OCI-M1 (cell line): ENCODE measurements at regions not wholly inside any gene's neighbourhood (a gene's known extent, or its start where the extent isn't known, plus 50 kb on each side); places are given as distances from the start of the nearest gene placed in this dataset.

Experiments used
- DNase-seq: peaks from one replicate; lab custom pipeline; 2025; lab: John Stamatoyannopoulos, UW

GRCh38 chr16:86998196-86999001 is 318.8 kb downstream of the C16orf95 start:
- DNase-seq = no peak

DNA sequence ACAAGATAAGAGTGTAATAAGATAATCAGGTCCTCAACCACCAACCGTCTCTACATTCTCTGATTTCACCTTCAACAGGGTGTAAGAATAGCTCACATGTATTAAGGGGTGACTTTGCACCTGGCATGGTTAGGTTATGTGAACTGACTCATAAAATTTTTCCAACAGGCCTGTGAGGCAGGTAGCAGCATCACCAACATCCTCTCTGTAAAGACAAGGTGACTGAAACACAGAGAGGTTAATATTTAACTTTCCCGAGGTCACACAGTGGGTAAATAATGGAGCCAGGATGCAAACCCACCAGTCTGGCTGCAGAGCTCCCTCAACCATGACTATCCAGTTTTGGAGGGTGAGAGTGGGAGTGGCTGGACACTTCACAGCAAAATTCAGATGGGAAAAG is 317.2 kb downstream of the C16orf95 start:
- no peak for DNase-seq

DNA sequence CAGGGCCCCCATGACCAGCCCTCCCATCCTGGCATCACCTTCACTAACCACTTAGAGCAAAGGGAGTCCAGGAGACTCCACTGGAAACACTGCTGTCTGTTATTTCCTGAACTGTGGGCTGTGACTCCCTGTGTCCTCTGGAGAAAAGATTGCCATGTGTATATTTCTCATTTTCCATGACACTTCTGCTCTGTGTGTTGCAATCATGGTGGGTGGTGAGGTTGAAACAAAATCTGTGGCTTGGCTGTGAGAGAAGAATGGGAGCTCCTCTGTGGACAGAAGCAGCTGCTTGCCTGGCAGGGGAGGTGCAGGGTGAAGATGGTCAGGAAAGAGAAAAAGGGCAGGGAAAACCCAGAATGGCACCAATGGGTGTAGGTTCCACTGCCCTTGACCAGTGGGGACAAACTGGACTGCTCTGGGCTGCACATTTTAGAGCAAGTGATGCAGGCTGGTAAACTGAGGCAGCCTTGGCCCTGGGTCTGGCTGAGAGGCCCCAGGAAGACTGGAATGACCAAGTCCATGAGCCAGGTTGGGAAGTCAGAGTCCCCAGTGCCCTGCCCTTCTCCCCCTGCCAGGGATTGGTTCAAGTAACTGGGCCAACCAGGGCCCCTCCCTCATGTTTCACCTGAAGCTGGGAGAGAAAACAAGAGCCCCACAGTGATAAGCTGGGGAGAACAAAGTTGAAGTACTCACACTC is 314.3 kb downstream of the C16orf95 start:
- DNase-seq = no peak

GRCh38 chr16:87003414-87003755 is 313.8 kb downstream of the C16orf95 start:
- DNase-seq = no peak

- DNase-seq = no peak
These were observed 311.2 kb downstream of the C16orf95 start for GRCh38 chr16:87006021-87006420.

GRCh38 chr16:87006789-87007745 is 310.1 kb downstream of the C16orf95 start:
- no peak for DNase-seq

DNA sequence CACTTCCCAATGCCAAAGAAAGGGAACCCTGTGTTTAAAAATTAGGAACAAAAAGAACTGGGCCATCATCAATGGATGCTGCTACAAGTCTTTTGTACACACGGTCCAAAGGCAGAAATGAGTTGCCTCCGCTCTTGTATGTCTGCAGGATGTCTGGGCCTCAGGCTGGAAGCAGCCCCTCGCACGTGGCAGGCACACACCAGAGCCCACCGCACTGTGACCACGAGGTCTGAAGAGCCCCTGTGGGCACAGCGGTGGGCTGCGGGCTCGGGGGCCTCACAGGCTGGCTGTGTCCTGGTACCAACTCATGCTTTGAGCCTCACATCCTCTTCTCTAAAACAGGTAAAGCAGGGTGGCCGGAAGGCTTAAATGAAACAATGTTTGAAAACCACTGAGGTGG is 309.3 kb downstream of the C16orf95 start:
- DNase-seq = no peak

- DNase-seq = no peak
These were observed 308.5 kb downstream of the C16orf95 start for GRCh38 chr16:87008664-87009063.

GRCh38 chr16:87012954-87013938 is 303.9 kb downstream of the C16orf95 start:
- no peak for DNase-seq

GRCh38 chr16:87014112-87014511 is 303.1 kb downstream of the C16orf95 start:
- no peak for DNase-seq

- no peak for DNase-seq
These were observed 302.2 kb downstream of the C16orf95 start for GRCh38 chr16:87015021-87015420.

DNA sequence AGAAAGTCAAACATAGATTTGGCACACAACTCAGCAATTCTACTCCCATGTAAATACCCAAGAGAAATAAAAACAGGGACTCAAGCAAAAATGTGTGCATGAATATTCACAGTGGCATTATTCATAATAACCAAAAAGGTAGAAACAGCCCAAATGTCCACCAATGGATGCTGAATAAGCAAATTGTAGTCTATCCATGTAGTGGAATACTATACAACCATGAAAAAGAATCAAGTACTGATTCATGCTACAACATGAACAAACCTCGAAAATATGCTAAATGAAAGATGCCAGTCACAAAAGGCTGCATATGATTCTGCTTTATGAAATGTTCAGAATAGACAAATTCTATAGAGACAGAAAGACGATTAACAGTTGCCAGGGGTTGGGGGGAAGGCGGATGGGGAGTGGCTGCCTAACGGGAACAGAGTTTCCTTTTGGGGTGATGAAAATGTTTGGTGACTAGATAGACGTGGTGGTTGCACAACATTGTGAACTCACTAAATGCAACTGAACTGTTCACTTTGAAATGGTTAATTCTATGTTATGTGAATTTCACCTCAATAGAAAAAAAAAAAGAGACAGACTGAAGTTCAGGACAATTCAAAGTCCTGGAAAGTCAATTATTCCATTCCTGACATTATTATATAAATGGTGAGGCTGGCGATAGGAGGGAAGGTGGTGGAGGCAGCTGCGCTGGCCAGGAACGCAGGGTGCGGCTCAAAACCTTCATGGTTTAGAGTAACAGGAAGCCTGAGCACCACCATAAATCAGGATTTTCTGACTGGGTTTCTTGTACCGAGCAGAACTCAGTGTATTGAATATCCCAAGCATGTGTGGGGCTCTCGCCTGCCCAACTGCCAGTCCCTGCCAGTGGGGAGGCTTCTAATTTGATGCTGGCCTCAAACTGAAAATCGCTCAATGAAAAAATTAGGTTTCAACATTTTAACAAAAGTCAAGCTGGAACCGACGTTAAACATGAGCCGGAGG is 300.9 kb downstream of the C16orf95 start:
- DNase-seq = no peak

DNA sequence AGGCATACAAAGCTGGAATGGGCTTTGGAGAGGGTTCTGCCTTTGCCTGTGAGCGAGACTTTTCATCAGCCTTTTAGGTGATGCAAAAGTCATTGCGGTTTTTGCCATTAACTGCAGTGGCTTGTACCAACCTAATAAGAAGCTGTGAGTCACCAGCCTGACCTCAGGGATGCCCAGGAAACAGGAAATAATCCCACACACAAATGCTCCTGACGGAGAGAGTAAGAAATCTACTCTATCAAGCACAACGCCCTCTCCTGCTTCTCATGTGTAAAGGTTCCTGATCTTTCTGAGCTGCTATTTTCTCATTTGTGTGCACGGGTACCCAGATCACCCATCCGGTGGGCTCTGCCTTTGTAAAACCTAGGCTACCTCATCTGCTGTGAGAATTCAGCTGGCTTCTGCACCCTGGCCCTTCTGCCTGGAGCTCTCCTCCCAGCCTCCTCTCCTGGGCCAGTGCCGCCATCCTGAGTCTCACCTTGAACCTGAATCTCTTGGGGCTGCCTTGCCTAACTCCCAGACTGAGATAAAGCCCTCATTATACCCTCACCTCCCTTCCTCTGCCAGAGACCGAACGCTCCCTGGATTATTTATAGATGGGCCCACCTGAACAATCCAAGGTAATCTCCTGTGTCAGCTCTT is 299.7 kb downstream of the C16orf95 start:
- peak; percentile 24 for DNase-seq

- no peak for DNase-seq
These were observed 291.5 kb downstream of the C16orf95 start for GRCh38 chr16:87025676-87026075.

DNA sequence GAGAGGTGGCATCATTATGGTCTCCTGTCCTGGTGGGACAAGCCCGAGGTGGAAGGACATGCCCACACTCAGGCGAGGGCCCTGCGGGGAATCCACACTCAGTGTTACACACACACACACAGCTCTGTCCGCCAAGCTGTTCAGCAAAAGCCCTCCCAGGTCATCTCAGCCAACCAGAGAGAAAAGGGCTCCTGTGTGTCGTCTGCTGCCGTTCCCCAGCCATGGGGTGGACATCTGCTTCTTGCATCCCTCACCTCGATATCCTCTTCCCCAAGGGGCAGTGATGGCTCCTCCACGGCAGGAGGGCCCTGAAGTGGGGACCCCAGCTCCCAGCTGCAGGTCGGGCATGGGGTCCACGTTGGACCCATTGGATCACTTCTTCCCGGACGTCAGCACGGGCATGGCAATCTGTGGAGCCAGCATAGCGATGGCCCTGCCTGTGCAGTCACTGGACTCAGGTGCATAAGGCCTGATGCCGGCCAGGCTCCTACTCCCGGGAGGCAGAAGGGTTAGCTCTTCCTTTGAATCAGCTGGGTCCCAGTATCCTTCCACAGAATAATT is 290.1 kb downstream of the C16orf95 start:
- no peak for DNase-seq

DNA sequence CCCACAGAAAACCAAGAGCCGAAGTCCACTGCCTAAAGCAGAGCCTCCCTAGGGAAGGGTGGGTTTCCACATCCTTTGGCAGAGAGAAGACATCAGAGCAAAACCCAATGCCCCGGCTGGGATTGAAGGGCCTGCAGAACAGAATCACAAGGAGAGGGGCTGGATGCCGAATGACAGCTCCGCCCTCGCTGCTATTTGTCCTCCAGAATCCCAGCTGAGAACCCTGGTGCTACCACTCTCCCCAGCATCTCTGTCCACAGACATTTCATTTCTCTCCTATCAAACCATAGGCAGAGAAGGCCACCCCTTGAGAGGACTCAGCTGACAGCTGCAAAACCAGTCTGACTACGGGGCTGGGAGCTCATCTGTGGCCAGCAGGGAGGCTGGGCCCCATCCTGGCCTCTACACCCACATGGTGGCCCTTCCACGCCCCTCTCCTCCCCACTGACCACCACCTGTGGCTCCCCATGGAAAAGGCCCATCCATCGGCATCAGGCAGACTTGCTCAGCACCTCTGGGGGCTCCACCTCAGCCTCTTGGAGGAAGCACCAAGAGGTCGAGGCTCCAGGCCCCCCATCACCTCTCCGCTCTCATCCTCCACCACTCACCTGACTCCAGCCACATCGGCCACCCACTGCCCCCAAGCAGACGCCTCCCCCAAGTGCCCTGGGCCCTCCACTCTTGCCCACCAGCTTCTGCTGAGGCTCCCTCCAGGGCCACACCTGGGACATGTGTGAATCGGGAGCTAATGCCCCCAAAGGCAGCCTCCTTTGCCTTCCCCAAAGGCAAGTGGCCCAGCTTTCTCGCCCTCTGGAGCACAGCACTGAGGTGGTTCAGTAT is 288.5 kb downstream of the C16orf95 start:
- DNase-seq = no peak

DNA sequence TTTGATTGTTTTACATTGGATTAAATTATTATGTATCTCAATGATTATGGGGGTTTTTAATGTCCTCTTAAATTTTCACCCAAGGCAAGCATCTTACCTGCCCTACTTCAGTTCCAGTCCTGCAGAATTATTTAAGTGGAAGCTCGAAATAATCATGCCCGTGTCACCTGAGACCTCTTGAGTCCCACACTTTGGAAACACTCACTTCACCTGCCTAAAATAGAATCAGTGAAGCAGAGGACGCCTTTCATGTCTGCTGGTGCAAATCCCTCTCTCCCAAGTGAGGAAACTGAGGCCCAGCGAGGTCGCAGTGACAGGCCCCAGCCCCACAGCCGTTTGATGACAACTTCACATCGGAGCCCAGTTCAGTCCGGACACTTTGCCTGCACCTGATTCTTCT is 284.6 kb downstream of the C16orf95 start:
- no peak for DNase-seq

DNA sequence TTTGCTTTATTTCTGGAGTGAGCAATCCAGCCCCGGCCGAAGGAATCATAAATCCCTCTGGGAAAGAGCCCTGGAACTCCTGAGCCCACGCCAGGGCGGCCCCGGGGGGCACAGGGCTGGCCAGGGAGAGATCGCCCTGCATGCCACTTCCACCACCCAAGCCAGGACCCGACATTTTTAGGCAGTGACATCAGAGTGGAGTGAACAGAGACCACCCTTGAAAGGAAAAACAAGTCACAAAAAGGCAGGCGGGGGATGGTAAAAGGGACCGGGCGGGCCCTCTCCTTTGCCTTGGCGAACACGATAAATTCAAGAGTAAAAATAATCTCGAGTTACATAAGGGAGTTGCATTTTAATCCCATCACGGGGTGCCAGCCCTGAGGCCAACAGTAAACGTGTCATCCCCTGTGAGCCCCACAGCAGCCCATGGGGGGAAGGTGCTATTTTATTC is 284.1 kb downstream of the C16orf95 start:
- DNase-seq = no peak
